GM18520 (cell line): ENCODE measurements at regions not wholly inside any gene's neighbourhood (a gene's known extent, or its start where the extent isn't known, plus 50 kb on each side); places are given as distances from the start of the nearest gene placed in this dataset.
"Not testable (repeated sequence)": the region's sequence is repeated elsewhere in the genome, so short reads cannot be mapped to it uniquely, and the experiment has no call there.

Experiments used
- ATAC-seq: cut with Tn5 transposase; IDR thresholded peaks from one replicate; pipeline ENCODE4 v1.9.1; 2021; ENCODE audit not compliant: unreplicated experiment

GRCh38 chr1:163973586-163973985 lies 585.4 kb upstream of the PBX1 start:
- ATAC-seq, result no peak

GRCh38 chr1:163974120-163974519 lies 584.9 kb upstream of the PBX1 start:
- no peak for ATAC-seq

DNA sequence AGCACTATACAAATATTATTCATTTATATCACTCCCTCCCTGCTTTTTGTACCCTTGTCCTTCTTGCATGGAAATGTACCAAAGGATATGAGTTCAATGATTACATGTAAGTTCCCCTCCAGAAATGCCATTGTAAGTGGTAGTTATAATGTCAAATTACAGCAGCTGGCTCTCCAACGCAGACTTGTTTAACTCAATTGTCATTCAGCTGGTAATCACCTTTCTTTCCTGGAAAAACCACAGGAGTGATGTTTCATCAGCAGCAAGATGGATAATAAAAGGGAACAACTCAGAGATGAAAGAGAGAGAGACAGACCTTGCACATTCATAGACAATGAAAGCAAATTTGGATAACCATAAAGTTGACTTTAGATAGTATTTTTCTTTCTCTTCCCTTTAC lies 578.6 kb upstream of the PBX1 start:
- ATAC-seq, result no peak

DNA sequence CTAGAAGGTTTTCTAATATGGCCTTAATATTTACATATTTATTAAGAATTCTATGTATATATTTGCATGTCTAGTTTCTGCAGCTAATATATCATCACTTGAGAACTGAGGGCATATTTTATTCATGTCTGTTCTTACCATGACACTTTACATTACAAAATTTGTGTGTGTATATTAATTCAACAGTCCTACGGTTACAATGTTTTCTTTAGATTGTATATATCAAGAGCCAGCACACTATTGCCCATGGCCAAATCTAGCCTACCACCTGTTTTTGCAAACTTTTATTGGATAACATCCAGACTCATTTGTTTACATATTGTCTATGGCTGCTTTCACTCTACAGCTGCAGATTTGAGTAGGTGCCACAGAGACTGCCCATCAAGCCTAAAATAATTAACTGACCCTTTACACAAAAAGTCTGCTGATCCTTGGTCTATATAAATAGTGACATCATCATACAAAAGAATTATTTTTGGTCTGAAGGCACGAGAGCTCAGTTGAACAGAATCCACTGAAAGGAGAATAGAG lies 577.4 kb upstream of the PBX1 start:
- ATAC-seq, result no peak

GRCh38 chr1:163983097-163983496 lies 575.9 kb upstream of the PBX1 start:
- no peak for ATAC-seq

- ATAC-seq, result no peak
Measured at GRCh38 chr1:163985700-163986099, 573.3 kb upstream of the PBX1 start.

DNA sequence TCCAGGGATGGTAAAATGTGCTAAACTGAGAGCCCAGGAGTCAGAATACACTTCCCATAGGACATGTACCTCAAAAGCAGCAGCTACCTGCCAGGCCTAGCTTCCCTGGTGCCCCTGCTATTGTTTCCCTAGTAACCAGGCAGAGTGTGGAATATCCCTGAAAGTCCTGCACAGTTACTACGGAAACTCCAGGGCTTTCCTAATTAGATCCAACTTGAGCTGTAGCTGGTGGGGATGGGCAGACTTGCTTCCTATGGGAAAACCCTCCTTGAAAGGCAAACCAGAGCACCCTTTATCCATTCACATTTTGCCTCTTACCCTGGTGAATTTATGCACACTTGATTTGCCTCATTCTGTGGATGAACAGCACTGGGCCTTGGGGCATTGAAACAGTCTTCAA lies 559.9 kb upstream of the PBX1 start:
- no peak for ATAC-seq

- ATAC-seq, result not testable (repeated sequence)
Measured at GRCh38 chr1:164006186-164006585, 552.8 kb upstream of the PBX1 start.

GRCh38 chr1:164006621-164007020 lies 552.4 kb upstream of the PBX1 start:
- no peak for ATAC-seq

DNA sequence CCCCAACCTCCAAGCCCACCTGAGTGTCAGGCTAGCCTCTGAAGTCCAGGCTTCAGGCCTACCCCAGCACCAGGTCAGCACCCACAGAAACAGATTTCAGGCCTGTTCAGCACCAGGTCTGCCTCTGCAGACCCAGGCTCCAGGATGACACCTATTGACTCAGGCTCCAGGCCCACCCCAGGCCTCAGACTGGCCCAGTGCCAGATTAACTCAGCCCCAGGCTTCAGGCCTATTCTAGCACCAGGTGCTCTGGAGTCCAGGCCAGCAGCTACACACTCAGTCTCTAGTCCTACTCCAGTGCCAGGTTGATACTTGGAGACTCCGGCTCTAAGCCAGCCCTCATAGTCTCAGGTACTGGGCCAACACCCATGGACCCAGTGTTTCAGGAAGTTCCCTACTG lies 541.7 kb upstream of the PBX1 start:
- no peak for ATAC-seq

- ATAC-seq, result no peak
Measured at GRCh38 chr1:164020391-164020790, 538.6 kb upstream of the PBX1 start.

GRCh38 chr1:164021813-164022212 lies 537.2 kb upstream of the PBX1 start:
- no peak for ATAC-seq

DNA sequence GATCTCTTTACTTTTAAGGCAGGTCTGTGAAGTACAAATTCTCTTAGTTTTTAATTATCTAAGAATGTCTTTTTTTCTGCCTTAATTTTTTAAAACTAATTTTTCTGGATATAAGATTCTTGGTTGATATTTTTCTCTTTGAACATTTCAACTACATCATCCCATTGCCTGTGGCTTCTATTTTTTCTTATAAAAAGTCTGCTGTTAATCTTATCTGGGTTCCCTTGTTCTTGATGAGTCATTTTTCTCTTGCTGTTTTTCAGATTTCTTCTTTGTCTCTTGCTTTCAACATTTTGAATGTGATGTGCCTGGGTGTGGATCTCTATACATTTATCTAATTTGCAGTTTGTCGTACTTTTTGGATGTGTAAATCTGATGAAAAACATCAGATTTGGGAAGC lies 525.2 kb upstream of the PBX1 start:
- ATAC-seq, result no peak

- ATAC-seq, result no peak
Measured at GRCh38 chr1:164040754-164041153, 518.2 kb upstream of the PBX1 start.

DNA sequence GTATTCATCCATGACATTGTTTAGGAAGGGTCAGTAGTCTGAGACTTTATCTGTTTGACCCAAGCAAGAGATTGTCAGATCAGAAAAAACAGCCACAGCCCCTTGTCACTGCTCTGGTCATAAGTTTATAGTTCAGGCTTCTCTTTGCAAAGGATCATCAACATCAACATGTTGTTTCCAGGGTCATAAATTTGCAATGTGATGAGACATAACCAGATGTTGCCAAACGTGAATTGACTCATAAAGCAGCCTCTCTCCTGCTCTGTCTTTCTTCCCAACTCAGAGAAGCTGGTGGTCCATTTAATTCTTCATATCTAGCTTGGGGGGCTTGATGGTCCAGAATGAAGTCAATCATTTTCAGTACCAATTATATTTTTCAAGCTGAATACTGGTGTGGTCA lies 507.2 kb upstream of the PBX1 start:
- no peak for ATAC-seq

GRCh38 chr1:164054331-164054730 lies 504.7 kb upstream of the PBX1 start:
- no peak for ATAC-seq

DNA sequence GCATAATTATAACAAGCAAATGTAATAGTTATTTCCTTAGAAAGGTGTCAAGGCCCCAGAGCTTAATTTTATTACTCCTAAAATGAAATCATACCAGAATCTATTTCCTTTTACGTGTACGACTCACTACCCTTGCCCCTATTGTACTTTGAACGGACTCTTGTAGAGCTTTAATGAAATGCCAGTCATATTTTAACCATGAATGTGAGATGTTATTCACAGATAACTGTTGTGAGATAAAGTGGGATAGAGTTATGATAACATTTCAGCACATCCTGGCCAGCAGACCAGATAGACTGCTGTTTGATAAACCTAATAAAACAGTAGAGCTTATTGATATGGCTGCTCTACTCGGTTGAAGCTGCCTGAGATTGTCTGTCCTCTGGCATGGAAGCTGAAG lies 500.8 kb upstream of the PBX1 start:
- ATAC-seq, result no peak

- ATAC-seq, result no peak
Measured at GRCh38 chr1:164061528-164061927, 497.5 kb upstream of the PBX1 start.

DNA sequence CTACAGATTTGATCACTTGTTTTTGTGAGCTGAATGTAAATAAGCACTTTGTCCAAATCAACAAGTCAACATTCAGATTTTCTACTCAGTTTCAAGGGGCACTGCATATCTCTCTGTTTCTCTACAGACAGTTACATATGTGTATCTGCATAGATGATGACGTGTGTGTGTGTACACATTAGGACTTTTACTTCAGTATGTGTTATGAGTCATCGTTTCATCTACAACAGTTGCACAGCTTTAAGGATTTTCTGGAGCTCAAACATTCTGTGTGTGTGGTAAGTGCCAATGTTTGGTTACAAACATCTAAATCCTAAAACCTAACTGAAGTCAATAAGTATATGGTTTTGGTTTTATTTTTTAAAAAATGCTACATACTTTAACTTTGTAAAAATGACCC lies 494.5 kb upstream of the PBX1 start:
- ATAC-seq, result no peak

GRCh38 chr1:164071288-164071687 lies 487.7 kb upstream of the PBX1 start:
- ATAC-seq, result no peak

- ATAC-seq, result no peak
Measured at GRCh38 chr1:164086832-164087231, 472.2 kb upstream of the PBX1 start.

GRCh38 chr1:164087906-164088453 lies 471.0 kb upstream of the PBX1 start:
- no peak for ATAC-seq

DNA sequence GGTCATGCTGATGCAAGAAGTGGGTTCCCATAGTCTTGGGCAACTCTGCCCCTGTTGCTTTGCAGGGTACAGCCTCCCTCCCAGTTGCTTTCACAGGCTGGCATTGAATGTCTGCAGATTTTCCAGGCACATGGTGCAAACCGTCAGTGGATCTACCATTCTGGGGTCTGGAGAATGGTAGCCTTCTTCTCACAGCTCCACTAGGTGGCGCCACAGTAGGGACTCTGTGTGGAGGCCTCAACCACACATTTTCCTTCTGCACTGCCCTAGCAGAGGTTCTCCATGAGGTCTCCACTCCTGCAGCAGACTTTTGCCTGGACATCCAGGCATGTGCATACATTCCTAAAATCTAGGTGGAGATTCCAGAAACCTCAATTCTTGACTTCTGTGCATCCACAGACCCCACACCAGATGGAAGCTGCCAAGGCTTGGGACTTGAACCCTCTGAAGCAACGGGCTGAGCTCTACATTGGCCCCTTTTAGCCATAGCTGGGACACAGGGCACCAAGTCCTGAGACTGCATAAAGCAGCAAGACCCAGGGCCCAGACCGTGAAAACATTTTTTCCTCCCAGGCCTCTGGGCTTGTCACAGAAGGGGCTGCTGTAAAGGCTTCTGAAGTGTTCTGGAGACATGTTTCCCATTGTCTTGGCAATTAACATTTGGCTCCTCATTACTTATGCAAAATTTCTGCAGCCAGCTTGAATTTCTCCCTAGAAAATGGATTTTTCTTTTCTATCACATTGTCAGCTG lies 466.2 kb upstream of the PBX1 start:
- no peak for ATAC-seq
